MM.1S (cell line): ENCODE measurements at regions not wholly inside any gene's neighbourhood (a gene's known extent, or its start where the extent isn't known, plus 50 kb on each side); places are given as distances from the start of the nearest gene placed in this dataset.

Experiments
- DNase-seq: peaks from one replicate; pipeline ENCODE4 v3.0.0-alpha.2; 2015
- H2AFZ ChIP-seq: fragments of 300-600 bp; sonication (generic); 2 replicates; pipeline ENCODE4 v1.6.0; 2016; ENCODE audit warnings: antibody characterized with exemption, low read length
- H3F3A ChIP-seq: fragments of 300-600 bp; sonication (generic); 2 replicates; pipeline ENCODE4 v1.6.1; 2016; ENCODE audit warnings: mild to moderate bottlenecking, antibody characterized with exemption, low read length, moderate library complexity, mixed read lengths; ENCODE audit not compliant: insufficient read depth
- H3K27ac ChIP-seq: fragments of 300-600 bp; sonication (generic); 2 replicates; pipeline ENCODE4 v1.5.1; 2016; ENCODE audit warnings: mild to moderate bottlenecking, low read length
- H3K27me3 ChIP-seq: fragments of 300-600 bp; sonication (generic); replicated peaks from 2 replicates; pipeline ENCODE4 v1.6.0; 2016; ENCODE audit warnings: low read length; ENCODE audit not compliant: insufficient read depth
- H3K36me3 ChIP-seq: fragments of 300-600 bp; sonication (generic); replicated peaks from 2 replicates; pipeline ENCODE4 v1.6.1; 2016; ENCODE audit warnings: mild to moderate bottlenecking, low read length, mixed read lengths; ENCODE audit not compliant: insufficient read depth
- H3K4me1 ChIP-seq: fragments of 300-600 bp; sonication (generic); 2 replicates; pipeline ENCODE4 v1.6.1; 2016; ENCODE audit warnings: low read length, mixed read lengths
- H3K4me2 ChIP-seq: fragments of 300-600 bp; sonication (generic); 2 replicates; pipeline ENCODE4 v1.6.0; 2016; ENCODE audit warnings: low read depth, low read length
- H3K4me3 ChIP-seq: fragments of 300-600 bp; sonication (generic); 2 replicates; pipeline ENCODE4 v1.5.1; 2016; ENCODE audit warnings: low read length, mixed read lengths
- H3K79me2 ChIP-seq: fragments of 300-600 bp; sonication (generic); 2 replicates; pipeline ENCODE4 v1.6.1; 2016; ENCODE audit warnings: mixed run types, low read length, mixed read lengths
- H3K9ac ChIP-seq: fragments of 300-600 bp; sonication (generic); 2 replicates; pipeline ENCODE4 v1.6.1; 2016; ENCODE audit warnings: low read length, mixed read lengths
- H3K9me2 ChIP-seq: fragments of 300-600 bp; sonication (generic); replicated peaks from 2 replicates; pipeline ENCODE4 v1.6.1; 2016; ENCODE audit warnings: mild to moderate bottlenecking, low read length, mixed read lengths; ENCODE audit not compliant: insufficient read depth
- H3K9me3 ChIP-seq: fragments of 300-600 bp; sonication (generic); replicated peaks from 2 replicates; pipeline ENCODE4 v1.6.1; 2016; ENCODE audit warnings: mild to moderate bottlenecking, low read length, mixed read lengths; ENCODE audit not compliant: insufficient read depth
- H4K20me1 ChIP-seq: fragments of 300-600 bp; sonication (generic); 2 replicates; pipeline ENCODE4 v1.6.1; 2016; ENCODE audit warnings: mild to moderate bottlenecking, low read length, moderate library complexity, mixed read lengths; ENCODE audit not compliant: insufficient read depth
- CTCF ChIP-seq: fragments of 300-600 bp; sonication (generic); IDR thresholded peaks from 2 replicates; pipeline ENCODE4 v1.5.1; 2016; ENCODE audit warnings: antibody characterized with exemption, low read length, mixed read lengths
- EZH2 ChIP-seq: fragments of 300-600 bp; sonication (generic); optimal IDR thresholded peaks from 2 replicates; pipeline ENCODE3; 2017; ENCODE audit warnings: low read depth, mild to moderate bottlenecking, antibody characterized with exemption, low read length, mixed read lengths
- EZH2phosphoT487 ChIP-seq: fragments of 300-600 bp; sonication (generic); IDR thresholded peaks from 2 replicates; pipeline ENCODE4 v1.6.1; 2018; ENCODE audit warnings: antibody characterized with exemption, low read length

DNA sequence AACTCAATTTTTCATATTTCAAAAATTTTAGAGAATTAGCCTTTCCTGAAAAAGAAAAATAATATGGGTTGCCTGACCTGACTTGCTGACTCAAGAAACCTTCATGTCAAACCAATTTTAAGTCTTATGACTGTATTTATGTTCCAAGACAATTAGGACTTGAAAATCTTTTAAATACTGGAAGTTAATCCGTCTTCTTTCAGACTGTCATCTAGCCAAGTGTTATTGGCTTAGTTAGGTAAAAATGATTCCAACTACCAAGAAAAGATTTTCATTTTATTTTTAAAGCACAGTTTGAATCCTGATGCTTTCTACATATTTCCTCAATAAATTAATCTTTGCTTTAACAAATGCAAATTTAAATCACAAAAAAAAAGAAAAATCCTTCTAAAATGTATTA lies 337.6 kb downstream of the SLITRK6 start:
- no peaks in the 10 kb centered on the region for H3F3A ChIP-seq
- no peak overlapping the region for H3K27ac ChIP-seq
- no peaks in the 10 kb centered on the region for H3K36me3 ChIP-seq
- no peaks in the 10 kb centered on the region for H3K9me2 ChIP-seq
- no peaks in the 10 kb centered on the region for H4K20me1 ChIP-seq
- H3K27me3 ChIP-seq = no peaks in the 10 kb centered on the region
- H3K4me2 ChIP-seq = no peak overlapping the region
- no peak overlapping the region for H2AFZ ChIP-seq
- no peak overlapping the region for H3K9ac ChIP-seq
- TF ChIP-seq EZH2 = no peak
- TF ChIP-seq EZH2phosphoT487 = no peak
- TF ChIP-seq CTCF = no peak
- no peak overlapping the region for H3K4me3 ChIP-seq
- DNase-seq = no peak
- no peaks in the 10 kb centered on the region for H3K4me1 ChIP-seq
- H3K79me2 ChIP-seq = no peaks in the 10 kb centered on the region
- no peaks in the 10 kb centered on the region for H3K9me3 ChIP-seq

- Histone ChIP-seq H3K79me2 (no peaks in the 10 kb centered on the region), H3K9ac (no peak overlapping the region), H3F3A (no peaks in the 10 kb centered on the region), H3K36me3 (no peaks in the 10 kb centered on the region), H3K27me3 (no peaks in the 10 kb centered on the region), H3K27ac (no peak overlapping the region), H4K20me1 (no peaks in the 10 kb centered on the region), H3K4me3 (no peak overlapping the region), H3K4me2 (no peak overlapping the region), H3K9me2 (no peaks in the 10 kb centered on the region), H3K4me1 (no peaks in the 10 kb centered on the region), H2AFZ (no peak overlapping the region), H3K9me3 (no peaks in the 10 kb centered on the region)
- TF ChIP-seq EZH2 (no peak), CTCF (no peak), EZH2phosphoT487 (no peak)
- DNase-seq = no peak
Observed at GRCh38 chr13:85445534-85445933, 353.7 kb downstream of the SLITRK6 start.

DNA sequence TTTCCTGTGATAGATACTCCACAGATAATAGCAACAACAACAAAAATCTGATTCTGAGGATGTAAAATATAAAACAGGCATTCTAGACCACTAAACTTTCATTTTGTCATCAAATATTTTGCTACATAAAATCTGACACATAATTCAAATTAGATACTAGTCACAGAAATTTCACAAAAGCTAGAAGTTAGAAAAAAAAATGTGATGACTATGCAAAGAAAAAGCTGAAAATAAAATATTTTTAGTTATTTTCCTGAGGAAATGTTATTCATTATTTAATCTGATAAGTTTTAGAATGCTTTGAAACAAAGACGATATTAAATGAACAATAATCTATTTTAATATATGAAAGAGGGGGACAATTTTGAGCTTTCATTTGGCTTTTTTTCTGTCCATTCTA lies 357.2 kb downstream of the SLITRK6 start:
- TF ChIP-seq EZH2phosphoT487 = no peak
- no peak for TF ChIP-seq EZH2
- no peak for TF ChIP-seq CTCF
- H3K4me2 ChIP-seq = no peak overlapping the region
- no peaks in the 10 kb centered on the region for H3K4me1 ChIP-seq

More for the DNA sequence above, 357.2 kb downstream of the SLITRK6 start:
- no peaks in the 10 kb centered on the region for H3F3A ChIP-seq
- H3K9me2 ChIP-seq = no peaks in the 10 kb centered on the region
- H2AFZ ChIP-seq = no peak overlapping the region
- H3K36me3 ChIP-seq = no peaks in the 10 kb centered on the region
- H3K79me2 ChIP-seq = no peaks in the 10 kb centered on the region
- H3K9me3 ChIP-seq = no peaks in the 10 kb centered on the region
- H3K27me3 ChIP-seq = no peaks in the 10 kb centered on the region
- no peak overlapping the region for H3K9ac ChIP-seq
- H3K4me3 ChIP-seq = no peak overlapping the region
- H3K27ac ChIP-seq = no peak overlapping the region
- DNase-seq = no peak
- no peaks in the 10 kb centered on the region for H4K20me1 ChIP-seq
